GM23248 (cell line): ENCODE measurements at regions not wholly inside any gene's neighbourhood (a gene's known extent, or its start where the extent isn't known, plus 50 kb on each side); places are given as distances from the start of the nearest gene placed in this dataset.

Source experiments
- DNase-seq: peaks from one replicate; pipeline ENCODE4 v3.0.0-alpha.2; 2015
- H2AFZ ChIP-seq: fragments of 200-600 bp; sonication (generic); 2 replicates; pipeline ENCODE4 v1.6.1; 2016; ENCODE audit warnings: antibody characterized with exemption
- H3F3A ChIP-seq: fragments of 200-600 bp; sonication (generic); 2 replicates; pipeline ENCODE4 v1.6.1; 2016; ENCODE audit warnings: mild to moderate bottlenecking, antibody characterized with exemption, mixed run types; ENCODE audit not compliant: insufficient read depth
- H3K27ac ChIP-seq: fragments of 200-600 bp; sonication (generic); 2 replicates; pipeline ENCODE4 v1.5.1; 2016; ENCODE audit warnings: mild to moderate bottlenecking
- H3K27me3 ChIP-seq: fragments of 200-600 bp; sonication (generic); replicated peaks from 2 replicates; pipeline ENCODE4 v1.6.1; 2016; ENCODE audit warnings: mild to moderate bottlenecking; ENCODE audit not compliant: insufficient read depth
- H3K36me3 ChIP-seq: fragments of 200-600 bp; sonication (generic); 2 replicates; pipeline ENCODE4 v1.6.1; 2016; ENCODE audit warnings: low read depth, mild to moderate bottlenecking
- H3K4me1 ChIP-seq: fragments of 200-600 bp; sonication (generic); 2 replicates; pipeline ENCODE4 v1.6.1; 2016; ENCODE audit warnings: mild to moderate bottlenecking; ENCODE audit not compliant: insufficient read depth
- H3K4me2 ChIP-seq: fragments of 200-600 bp; sonication (generic); one replicate; pipeline ENCODE4 v1.6.1; 2016; ENCODE audit warnings: mild to moderate bottlenecking; ENCODE audit not compliant: unreplicated experiment
- H3K4me3 ChIP-seq: fragments of 200-600 bp; sonication (generic); 2 replicates; pipeline ENCODE4 v1.5.1; 2016; ENCODE audit warnings: mild to moderate bottlenecking
- H3K79me2 ChIP-seq: fragments of 200-600 bp; sonication (generic); 2 replicates; pipeline ENCODE4 v1.6.1; 2016; ENCODE audit warnings: mild to moderate bottlenecking; ENCODE audit not compliant: insufficient read depth
- H3K9ac ChIP-seq: fragments of 200-600 bp; sonication (generic); 2 replicates; pipeline ENCODE4 v1.6.1; 2016; ENCODE audit warnings: mild to moderate bottlenecking
- H3K9me2 ChIP-seq: fragments of 200-600 bp; sonication (generic); 2 replicates; pipeline ENCODE4 v1.6.1; 2016; ENCODE audit warnings: mixed run types, mild to moderate bottlenecking, moderate library complexity; ENCODE audit not compliant: insufficient read depth
- H3K9me3 ChIP-seq: fragments of 200-600 bp; sonication (generic); one replicate; pipeline ENCODE4 v1.6.1; 2017; ENCODE audit warnings: low read depth
- H4K20me1 ChIP-seq: fragments of 200-600 bp; sonication (generic); 2 replicates; pipeline ENCODE4 v1.6.0; 2016; ENCODE audit not compliant: insufficient read depth
- EZH2 ChIP-seq: fragments of 200-600 bp; sonication (generic); IDR thresholded peaks from 2 replicates; pipeline ENCODE4 v1.6.1; 2018; ENCODE audit warnings: antibody characterized with exemption, mild to moderate bottlenecking; ENCODE audit not compliant: insufficient read depth, poor library complexity, severe bottlenecking
- EZH2phosphoT487 ChIP-seq: fragments of 200-600 bp; sonication (generic); IDR thresholded peaks from 2 replicates; pipeline ENCODE4 v1.6.1; 2018; ENCODE audit warnings: antibody characterized with exemption, moderate library complexity, mild to moderate bottlenecking, low read depth; ENCODE audit not compliant: insufficient read depth
- whole genome bisulfite sequencing, 2 experiments: methylation state at CpG; one replicate each; pipeline ENCODE4 v1.1.6; 2015 to 2017; ENCODE audit warnings: low lambda C conversion rate in 2 of 2, low coverage in 1 of 2; ENCODE audit errors: missing lambda C conversion rate in 2 of 2; 5-methylcytosine and 5-hydroxymethylcytosine counted together
- in situ Hi-C: fragments of 300-500 bp; cut with MboI; formaldehyde crosslinking; loops from 2 replicates; pipeline ENCODE4 v1.15.0; 2020

- H3K4me2 ChIP-seq: no peak overlapping the region
- no peaks in the 10 kb centered on the region for H3K27me3 ChIP-seq
- H3K9ac ChIP-seq: no peak overlapping the region
- H3K36me3 ChIP-seq: no peaks in the 10 kb centered on the region
- no peak overlapping the region for H3K4me3 ChIP-seq
- TF ChIP-seq EZH2phosphoT487: no peak
- TF ChIP-seq EZH2: no peak
- peaks cover 47% of the 10 kb centered on the region for H3K4me1 ChIP-seq
- H3F3A ChIP-seq: peaks cover 39% of the 10 kb centered on the region
- H3K27ac ChIP-seq: no peak overlapping the region
- H3K9me3 ChIP-seq: no peaks in the 10 kb centered on the region
- H3K79me2 ChIP-seq: no peaks in the 10 kb centered on the region
- no peaks in the 10 kb centered on the region for H4K20me1 ChIP-seq
- in situ Hi-C loops: no loop called here
- no peak overlapping the region for H2AFZ ChIP-seq
- H3K9me2 ChIP-seq: no peaks in the 10 kb centered on the region
- DNase-seq: peak; percentile 51
Observed at GRCh38 chr5:68504306-68504705, 288.8 kb downstream of the PIK3R1 start.

- no peak for TF ChIP-seq EZH2phosphoT487
- TF ChIP-seq EZH2: no peak
- Histone ChIP-seq H3K36me3 (no peaks in the 10 kb centered on the region), H3K27me3 (no peaks in the 10 kb centered on the region), H3K9me3 (no peaks in the 10 kb centered on the region), H3K9me2 (no peaks in the 10 kb centered on the region), H3K4me1 (peaks cover 33% of the 10 kb centered on the region), H2AFZ (no peak overlapping the region), H3K4me3 (no peak overlapping the region), H3K27ac (no peak overlapping the region), H3K9ac (no peak overlapping the region), H3F3A (peaks cover 25% of the 10 kb centered on the region), H3K4me2 (peak overlapping the region; percentile 27), H4K20me1 (no peaks in the 10 kb centered on the region), H3K79me2 (no peaks in the 10 kb centered on the region)
- in situ Hi-C loops: no loop called here
- 51 to 67% methylated on average over 2 of the region's 2 CpGs for WGBS, 2 experiments
- DNase-seq: peak; percentile 52
Observed at GRCh38 chr5:68505917-68506860, 290.6 kb downstream of the PIK3R1 start.

GRCh38 chr5:68515514-68515913, 300.0 kb downstream of the PIK3R1 start:
- H3K79me2 ChIP-seq: no peaks in the 10 kb centered on the region
- no peak overlapping the region for H3K4me2 ChIP-seq
- no peaks in the 10 kb centered on the region for H3K4me1 ChIP-seq
- in situ Hi-C loops: no loop called here
- no peaks in the 10 kb centered on the region for H3K9me3 ChIP-seq
- no peak for DNase-seq
- H3K27me3 ChIP-seq: no peaks in the 10 kb centered on the region
- no peaks in the 10 kb centered on the region for H3K36me3 ChIP-seq
- H4K20me1 ChIP-seq: no peaks in the 10 kb centered on the region
- no peak overlapping the region for H3K4me3 ChIP-seq
- 76 to 92% methylated on average over 4 of the region's 4 CpGs for WGBS, 2 experiments
- H3K27ac ChIP-seq: no peak overlapping the region
- H3K9me2 ChIP-seq: no peaks in the 10 kb centered on the region
- H2AFZ ChIP-seq: no peak overlapping the region
- H3F3A ChIP-seq: no peaks in the 10 kb centered on the region
- TF ChIP-seq EZH2 (no peak), EZH2phosphoT487 (no peak)
- no peak overlapping the region for H3K9ac ChIP-seq

GRCh38 chr5:68518286-68518685, 302.7 kb downstream of the PIK3R1 start:
- WGBS, 2 experiments: 76 to 82% methylated on average over 4 of the region's 4 CpGs
- Histone ChIP-seq H3K27me3 (no peaks in the 10 kb centered on the region), H3F3A (no peaks in the 10 kb centered on the region), H3K9me3 (no peaks in the 10 kb centered on the region), H3K4me2 (no peak overlapping the region), H3K79me2 (no peaks in the 10 kb centered on the region), H3K9ac (no peak overlapping the region), H3K9me2 (no peaks in the 10 kb centered on the region), H3K4me1 (0 out of 2 replicates have a peak, but pooled peaks cover 4% of the 10 kb centered on the region), H3K27ac (no peak overlapping the region), H3K4me3 (no peak overlapping the region), H2AFZ (no peak overlapping the region), H4K20me1 (no peaks in the 10 kb centered on the region), H3K36me3 (no peaks in the 10 kb centered on the region)
- TF ChIP-seq EZH2: no peak
- no peak for TF ChIP-seq EZH2phosphoT487
- in situ Hi-C loops: no loop called here
- DNase-seq: no peak
